ENCODE measurements at regions not wholly inside any gene's neighbourhood (a gene's known extent, or its start where the extent isn't known, plus 50 kb on each side); places are given as distances from the start of the nearest gene placed in this dataset.

DNA sequence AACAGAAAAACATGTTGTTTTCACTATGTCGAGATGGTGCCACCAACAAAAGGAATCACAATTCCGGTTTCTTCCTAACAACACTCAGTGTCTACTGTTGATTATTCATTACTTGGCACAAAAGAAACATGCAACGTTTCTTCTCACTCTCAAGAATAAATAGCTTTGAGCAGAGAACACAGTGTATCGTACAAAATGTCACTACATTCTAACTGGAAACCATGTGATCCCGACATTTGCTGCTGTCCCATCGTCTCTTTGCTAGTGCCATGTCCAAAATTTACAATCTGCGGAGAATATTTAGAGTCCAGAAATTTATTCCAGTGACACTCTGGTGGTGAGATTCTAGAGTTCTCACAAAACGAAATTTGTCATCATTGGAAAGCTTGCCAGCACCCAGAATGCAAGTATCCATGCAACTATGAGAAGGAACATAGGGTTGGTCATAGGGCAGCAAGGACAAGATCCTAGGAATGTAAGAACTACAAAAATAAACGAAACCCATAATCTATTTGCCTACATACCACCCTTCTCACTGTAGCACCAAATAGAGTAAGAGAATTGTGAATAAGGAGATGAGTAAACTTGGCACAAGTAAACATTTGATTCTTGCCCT is 505.1 kb downstream of the LTN1 start:
- in situ Hi-C loops (cut with MboI; ENCODE audit: low pct_ligation_motif_present in 1 of 4, low pct_unique_long_range_greater_than_20kb in 1 of 4, low sequenced_read_pairs in 3 of 4): no loop called here
- Histone ChIP-seq H3K27me3 (no peaks in the 10 kb centered on the region), H3K27ac (no peak overlapping the region), H3K4me1 (no peaks in the 10 kb centered on the region), H3K9me3 (no peaks in the 10 kb centered on the region), H3K4me3 (no peak overlapping the region), H3K36me3 (no peaks in the 10 kb centered on the region)
- no peak for TF ChIP-seq POLR2AphosphoS5 (IDR thresholded peaks at IDR 0.05)
- no peak for TF ChIP-seq EP300 (IDR thresholded peaks at IDR 0.05; ENCODE audit: low read depth)
- TF ChIP-seq, protein P1, sequence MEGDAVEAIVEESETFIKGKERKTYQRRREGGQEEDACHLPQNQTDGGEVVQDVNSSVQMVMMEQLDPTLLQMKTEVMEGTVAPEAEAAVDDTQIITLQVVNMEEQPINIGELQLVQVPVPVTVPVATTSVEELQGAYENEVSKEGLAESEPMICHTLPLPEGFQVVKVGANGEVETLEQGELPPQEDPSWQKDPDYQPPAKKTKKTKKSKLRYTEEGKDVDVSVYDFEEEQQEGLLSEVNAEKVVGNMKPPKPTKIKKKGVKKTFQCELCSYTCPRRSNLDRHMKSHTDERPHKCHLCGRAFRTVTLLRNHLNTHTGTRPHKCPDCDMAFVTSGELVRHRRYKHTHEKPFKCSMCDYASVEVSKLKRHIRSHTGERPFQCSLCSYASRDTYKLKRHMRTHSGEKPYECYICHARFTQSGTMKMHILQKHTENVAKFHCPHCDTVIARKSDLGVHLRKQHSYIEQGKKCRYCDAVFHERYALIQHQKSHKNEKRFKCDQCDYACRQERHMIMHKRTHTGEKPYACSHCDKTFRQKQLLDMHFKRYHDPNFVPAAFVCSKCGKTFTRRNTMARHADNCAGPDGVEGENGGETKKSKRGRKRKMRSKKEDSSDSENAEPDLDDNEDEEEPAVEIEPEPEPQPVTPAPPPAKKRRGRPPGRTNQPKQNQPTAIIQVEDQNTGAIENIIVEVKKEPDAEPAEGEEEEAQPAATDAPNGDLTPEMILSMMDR (IDR thresholded peaks at IDR 0.05): no peak
- TF ChIP-seq POLR2A (IDR thresholded peaks at IDR 0.05): no peak
- intact Hi-C loops (cut with DNase I; ENCODE audit: low total_unique reads): no loop called here
- DNase-seq: no peak
- 79 to 80% methylated on average over 8 to 9 of the region's 9 CpGs for WGBS, 2 donors (ENCODE audit: low coverage in 1 of 2)

DNA sequence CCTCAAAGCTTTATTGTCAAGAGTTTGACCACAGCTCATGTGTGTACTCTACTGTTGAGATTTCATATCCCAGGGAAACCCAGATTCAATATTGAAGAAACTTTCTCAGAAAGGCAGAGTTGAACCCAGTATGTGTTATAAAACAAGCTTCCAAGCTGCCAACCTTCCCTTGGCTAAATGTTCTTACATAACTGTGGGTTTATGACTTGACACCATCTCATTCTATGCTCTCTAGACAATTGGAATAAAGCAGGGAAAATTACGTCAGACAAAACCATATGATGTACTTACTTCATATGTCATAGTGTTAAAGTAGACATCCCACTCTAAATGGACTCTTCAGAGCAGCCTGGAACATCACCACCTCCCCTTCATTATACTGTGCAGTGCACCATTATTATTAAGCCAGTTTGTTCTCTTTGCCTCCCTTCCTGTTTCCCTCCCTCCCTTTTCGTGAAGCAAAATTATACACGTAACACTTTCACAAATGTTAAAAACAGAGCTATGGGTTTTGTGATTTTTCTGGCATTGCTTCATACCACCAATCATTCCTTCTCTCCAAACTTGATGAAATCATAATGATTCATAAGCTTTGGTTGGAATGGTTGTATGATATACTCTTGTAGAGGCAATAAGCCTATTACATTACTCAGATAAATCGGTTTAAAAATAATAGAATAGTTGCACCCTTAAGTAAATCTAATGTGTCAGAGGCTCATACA is 507.2 kb downstream of the LTN1 start:
- 88% methylated on average over 4 of the region's 4 CpGs for WGBS, 2 donors (ENCODE audit: low coverage in 1 of 2)

DNA sequence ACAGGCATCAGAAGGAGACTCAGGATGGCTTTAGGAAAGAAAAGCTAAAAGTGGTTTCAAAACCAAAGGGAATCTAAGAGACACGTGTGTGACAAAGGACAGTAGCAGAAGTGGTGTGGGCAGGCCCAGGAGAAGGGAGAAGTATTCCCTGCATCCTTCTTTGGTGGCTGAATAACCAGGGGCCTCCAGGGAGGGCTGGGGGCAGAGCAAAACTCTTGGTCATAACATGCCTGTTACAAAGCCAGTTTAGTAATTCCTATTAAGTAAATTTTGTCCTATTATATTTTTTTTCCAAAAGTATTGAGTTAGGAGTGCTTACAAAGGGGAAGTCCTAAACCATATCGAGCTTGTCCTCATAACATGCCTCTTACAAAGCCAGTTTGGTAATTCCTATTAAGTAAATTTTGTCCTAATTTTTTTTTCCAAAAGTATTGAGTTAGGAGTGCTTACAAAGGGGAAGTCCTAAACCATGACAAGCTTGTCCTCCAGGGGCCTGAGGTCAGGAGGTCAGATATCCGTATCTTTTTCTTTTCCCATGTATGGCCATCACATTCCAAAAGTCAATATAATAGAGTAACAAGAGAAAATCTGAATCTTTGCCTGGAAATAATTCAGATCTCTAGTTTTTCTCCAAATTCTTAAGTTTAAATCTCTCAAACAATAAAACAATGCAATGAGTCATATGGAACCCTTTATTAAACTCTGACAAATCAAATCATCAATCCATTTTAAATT is 509.2 kb downstream of the LTN1 start:
- H3K36me3 ChIP-seq: no peaks in the 10 kb centered on the region
- H3K27ac ChIP-seq: no peak overlapping the region
- H3K27me3 ChIP-seq: no peaks in the 10 kb centered on the region
- H3K4me1 ChIP-seq: no peaks in the 10 kb centered on the region
- no peaks in the 10 kb centered on the region for H3K9me3 ChIP-seq
- in situ Hi-C loops (cut with MboI; ENCODE audit: low pct_ligation_motif_present in 1 of 4, low pct_unique_long_range_greater_than_20kb in 1 of 4, low sequenced_read_pairs in 3 of 4) (no loop called here), intact Hi-C loops (cut with DNase I; ENCODE audit: low total_unique reads) (loop anchor here (5.0 kb wide), 1 partner anchor 64 kb away; no protein-coding TSS in a partner anchor)
- DNase-seq: no peak
- TF ChIP-seq EP300 (IDR thresholded peaks at IDR 0.05; ENCODE audit: low read depth): no peak
- TF ChIP-seq POLR2A (IDR thresholded peaks at IDR 0.05): no peak
- TF ChIP-seq, protein P1 (IDR thresholded peaks at IDR 0.05): no peak
- no peak for TF ChIP-seq POLR2AphosphoS5 (IDR thresholded peaks at IDR 0.05)
- WGBS, 2 donors (ENCODE audit: low coverage in 1 of 2): 58 to 60% methylated on average over 3 of the region's 3 CpGs
- no peak overlapping the region for H3K4me3 ChIP-seq

More for the DNA sequence above, 507.2 kb downstream of the LTN1 start:
- H3K4me3 ChIP-seq: no peak overlapping the region
- no peaks in the 10 kb centered on the region for H3K4me1 ChIP-seq
- H3K27ac ChIP-seq: no peak overlapping the region
- no peak for DNase-seq
- TF ChIP-seq POLR2A (IDR thresholded peaks at IDR 0.05) (no peak), POLR2AphosphoS5 (IDR thresholded peaks at IDR 0.05) (no peak), EP300 (IDR thresholded peaks at IDR 0.05; ENCODE audit: low read depth) (no peak)
- TF ChIP-seq, protein P1 (IDR thresholded peaks at IDR 0.05): no peak
- intact Hi-C loops (cut with DNase I; ENCODE audit: low total_unique reads): no loop called here
- no peaks in the 10 kb centered on the region for H3K36me3 ChIP-seq
- H3K27me3 ChIP-seq: no peaks in the 10 kb centered on the region
- in situ Hi-C loops (cut with MboI; ENCODE audit: low pct_ligation_motif_present in 1 of 4, low pct_unique_long_range_greater_than_20kb in 1 of 4, low sequenced_read_pairs in 3 of 4): no loop called here
- no peaks in the 10 kb centered on the region for H3K9me3 ChIP-seq

DNA sequence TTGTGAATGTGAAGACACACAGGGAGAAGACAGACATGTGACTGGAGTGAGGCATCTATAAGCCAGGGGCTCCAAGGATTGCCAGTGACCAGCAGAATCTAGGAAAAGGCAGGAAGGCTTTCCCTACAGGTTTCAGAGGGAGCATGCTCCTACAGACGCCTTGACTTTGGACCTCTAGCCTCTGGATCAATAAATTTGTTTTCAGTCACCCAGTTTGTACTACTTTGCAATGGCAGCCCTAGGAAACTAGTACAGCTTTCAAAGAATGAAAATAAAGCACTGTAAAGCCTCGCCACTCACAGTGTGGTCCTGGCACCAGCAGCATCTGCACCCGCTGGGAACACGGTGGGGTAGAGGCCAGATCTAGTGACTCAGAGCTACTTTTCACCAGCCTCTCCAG is 510.0 kb downstream of the LTN1 start:
- in situ Hi-C loops (cut with MboI; ENCODE audit: low pct_ligation_motif_present in 1 of 4, low pct_unique_long_range_greater_than_20kb in 1 of 4, low sequenced_read_pairs in 3 of 4) (no loop called here), intact Hi-C loops (cut with DNase I; ENCODE audit: low total_unique reads) (loop anchor here (5.0 kb wide), 1 partner anchor 65 kb away; no protein-coding TSS in a partner anchor)
- Histone ChIP-seq H3K27ac (no peak overlapping the region), H3K9me3 (no peaks in the 10 kb centered on the region), H3K4me3 (no peak overlapping the region), H3K36me3 (no peaks in the 10 kb centered on the region), H3K4me1 (no peaks in the 10 kb centered on the region), H3K27me3 (no peaks in the 10 kb centered on the region)
- 20 to 88% methylated on average over 1 to 4 of the region's 4 CpGs for WGBS, 2 donors (ENCODE audit: low coverage in 1 of 2)
- no peak for DNase-seq
- TF ChIP-seq POLR2A (IDR thresholded peaks at IDR 0.05): no peak
- no peak for TF ChIP-seq EP300 (IDR thresholded peaks at IDR 0.05; ENCODE audit: low read depth)
- TF ChIP-seq POLR2AphosphoS5 (IDR thresholded peaks at IDR 0.05): no peak
- TF ChIP-seq, protein P1 (IDR thresholded peaks at IDR 0.05): no peak

Measured in transverse colon (tissue), 4 donors.